Embryonic facial prominence (tissue), 1 donor: ENCODE measurements at regions not wholly inside any gene's neighbourhood (a gene's known extent, or its start where the extent isn't known, plus 50 kb on each side); places are given as distances from the start of the nearest gene placed in this dataset.

Experiments
- DNase-seq: peaks from one replicate; pipeline ENCODE4 v3.0.0-alpha.2; 2016; ENCODE audit errors: extremely low spot score

DNA sequence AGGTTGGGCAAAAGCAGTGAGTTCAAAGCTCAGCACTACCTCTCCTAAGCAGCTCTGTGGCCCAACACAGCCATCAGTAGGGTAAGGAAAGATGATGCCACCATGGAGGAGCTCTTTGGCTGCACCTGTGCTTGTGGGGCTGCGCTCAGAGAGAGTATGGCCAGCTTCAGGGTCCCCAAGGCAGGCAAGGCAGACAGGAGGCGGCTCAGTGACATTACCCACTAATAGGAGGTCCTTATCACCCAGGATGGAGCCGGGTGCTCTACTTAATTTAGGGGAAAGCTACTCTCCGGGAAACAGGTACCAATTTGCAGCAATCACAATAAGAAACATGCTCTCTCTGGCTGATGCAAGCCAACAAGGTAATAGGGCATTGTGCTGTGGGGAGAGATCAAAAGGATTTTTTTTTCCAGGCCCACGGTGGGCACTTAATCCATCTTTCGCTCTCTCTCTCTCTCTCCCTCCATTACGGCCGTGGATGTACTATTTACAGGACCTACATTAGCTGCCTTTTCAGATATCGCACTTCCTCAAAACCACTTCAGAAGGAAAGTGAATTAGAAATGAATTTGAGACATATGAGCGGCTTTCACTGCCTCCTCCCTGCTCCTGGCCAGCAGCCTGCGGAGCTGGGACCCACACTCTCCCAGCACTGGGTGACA lies 446.3 kb downstream of the SOX6 start:
- DNase-seq = no peak

DNA sequence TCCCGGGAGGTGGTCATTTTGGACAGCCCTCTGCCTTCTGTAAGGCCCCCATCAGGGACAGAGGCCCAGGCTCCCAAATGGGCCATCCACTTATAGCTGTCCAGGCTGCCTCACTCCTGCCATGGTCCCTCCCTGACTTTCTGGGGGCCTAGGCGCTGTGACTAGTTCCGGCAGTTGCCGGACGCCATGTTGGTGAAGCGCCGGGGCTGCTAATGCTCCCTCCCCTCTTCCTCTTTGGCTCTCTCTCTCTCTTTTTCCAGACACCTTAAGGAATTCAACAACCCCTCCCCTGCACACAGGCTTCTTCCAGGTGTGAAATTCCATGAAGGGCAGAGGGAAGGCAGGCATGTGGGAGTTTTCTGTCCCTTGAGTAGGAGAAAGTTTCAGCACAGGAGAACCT lies 445.6 kb downstream of the SOX6 start:
- DNase-seq = no peak

DNA sequence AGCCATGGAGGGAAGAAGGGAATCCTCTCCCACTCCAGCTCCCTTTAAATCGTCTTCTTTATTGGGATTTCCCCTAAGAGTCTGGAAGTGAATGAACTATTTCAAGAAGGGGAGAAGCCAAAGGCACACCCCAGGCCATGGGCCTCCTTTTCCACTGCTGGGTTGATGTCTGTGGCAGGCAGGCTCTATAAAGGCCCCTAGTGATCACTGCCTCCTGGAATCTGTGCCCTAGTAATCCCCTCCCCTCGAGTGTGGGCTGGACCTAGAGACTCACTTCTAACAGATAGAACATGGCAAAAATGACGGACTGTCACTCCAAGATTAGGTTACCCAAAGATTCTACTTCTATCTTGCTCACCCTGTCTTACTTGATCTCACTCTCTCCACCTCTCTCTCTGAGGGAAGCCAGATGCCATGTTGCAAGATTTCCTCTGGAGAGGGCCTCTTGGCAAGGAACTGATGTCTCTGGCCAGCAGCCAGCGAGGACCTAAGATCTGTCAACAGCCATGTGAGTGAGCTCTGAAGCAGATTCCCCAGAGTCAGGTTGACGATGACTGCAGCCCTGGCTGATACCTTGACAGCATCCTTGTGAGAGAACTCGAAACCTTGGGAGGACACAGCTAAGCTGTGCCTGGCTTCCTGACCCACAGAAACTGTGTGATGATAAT lies 444.8 kb downstream of the SOX6 start:
- no peak for DNase-seq

DNA sequence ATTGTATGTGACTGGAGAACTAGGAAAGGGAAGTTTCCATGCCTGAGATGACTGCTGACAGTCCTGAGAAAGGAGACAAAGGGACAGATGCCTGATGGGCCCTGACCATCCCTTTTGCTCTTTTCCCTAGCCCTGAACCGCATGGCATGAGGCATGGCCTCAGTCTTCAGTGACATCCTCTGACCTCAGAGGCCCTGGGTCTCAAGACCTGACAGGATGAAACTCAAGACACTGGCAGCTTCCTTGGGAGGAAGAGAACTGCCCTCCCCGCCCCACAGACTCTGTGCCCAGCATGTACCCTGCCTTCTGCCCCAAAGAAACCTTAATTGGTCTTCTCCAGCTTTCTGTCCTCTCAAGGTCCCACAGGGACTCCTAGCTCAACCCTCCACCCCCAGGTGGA lies 444.1 kb downstream of the SOX6 start:
- no peak for DNase-seq

GRCh38 chr11:15912825-15913224 lies 443.5 kb downstream of the SOX6 start:
- DNase-seq = no peak

DNA sequence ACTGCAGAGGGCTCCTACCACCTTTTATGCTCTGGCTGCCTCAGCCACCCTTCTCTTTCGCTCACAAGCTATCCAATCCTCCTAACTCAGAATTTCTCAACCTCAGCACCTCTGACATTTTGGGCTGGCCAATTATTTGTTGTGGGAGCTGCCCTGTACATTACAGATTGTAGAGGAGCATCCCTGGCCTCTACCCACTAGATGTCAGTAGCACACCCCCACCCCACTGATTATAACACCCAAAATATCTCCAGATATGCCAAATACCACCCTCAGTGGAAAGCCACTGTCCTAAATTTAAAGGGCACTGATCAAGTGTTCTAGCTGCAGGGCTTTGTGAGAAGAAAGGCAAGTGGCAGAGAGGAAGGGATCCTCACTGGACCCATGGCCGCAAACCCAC lies 443.1 kb downstream of the SOX6 start:
- no peak for DNase-seq
